HG02798 (cell line): ENCODE measurements at regions not wholly inside any gene's neighbourhood (a gene's known extent, or its start where the extent isn't known, plus 50 kb on each side); places are given as distances from the start of the nearest gene placed in this dataset.
"Not testable (repeated sequence)": the region's sequence is repeated elsewhere in the genome, so short reads cannot be mapped to it uniquely, and the experiment has no call there.

Experiments used
- ATAC-seq: cut with Tn5 transposase; IDR thresholded peaks from one replicate; pipeline ENCODE4 v1.9.1; 2021; ENCODE audit warnings: mild to moderate bottlenecking; ENCODE audit not compliant: unreplicated experiment, poor library complexity

GRCh38 chr6:103538381-103538780 lies 1321.3 kb downstream of the HACE1 start:
- no peak for ATAC-seq

- ATAC-seq: no peak
These were observed 1324.9 kb downstream of the HACE1 start for GRCh38 chr6:103534814-103535213.

- no peak for ATAC-seq
These were observed 1325.6 kb downstream of the HACE1 start for GRCh38 chr6:103534095-103534494.

GRCh38 chr6:103522045-103522444 lies 1337.7 kb downstream of the HACE1 start:
- no peak for ATAC-seq

GRCh38 chr6:103516336-103516735 lies 1343.4 kb downstream of the HACE1 start:
- no peak for ATAC-seq

- ATAC-seq: no peak
These were observed 1352.7 kb downstream of the HACE1 start for GRCh38 chr6:103507052-103507451.

GRCh38 chr6:103505155-103505518 lies 1354.6 kb downstream of the HACE1 start:
- no peak for ATAC-seq

- no peak for ATAC-seq
These were observed 1355.1 kb downstream of the HACE1 start for GRCh38 chr6:103504501-103505154.

- ATAC-seq: not testable (repeated sequence)
These were observed 1363.1 kb downstream of the HACE1 start for GRCh38 chr6:103496588-103496987.

- ATAC-seq: no peak
These were observed 1403.1 kb downstream of the HACE1 start for GRCh38 chr6:103456652-103457051.

GRCh38 chr6:103455275-103455674 lies 1404.4 kb downstream of the HACE1 start:
- ATAC-seq: no peak

- ATAC-seq: no peak
These were observed 1450.2 kb downstream of the HACE1 start for GRCh38 chr6:103409475-103409874.

GRCh38 chr6:103405321-103405720 lies 1454.4 kb downstream of the HACE1 start:
- ATAC-seq: no peak

- ATAC-seq: no peak
These were observed 1454.9 kb downstream of the HACE1 start for GRCh38 chr6:103404799-103405198.

- ATAC-seq: no peak
These were observed 1463.0 kb downstream of the HACE1 start for GRCh38 chr6:103396768-103397167.

GRCh38 chr6:103379272-103379671 lies 1480.4 kb downstream of the HACE1 start:
- ATAC-seq: no peak

- ATAC-seq: no peak
These were observed 1492.5 kb downstream of the HACE1 start for GRCh38 chr6:103367212-103367611.

- ATAC-seq: no peak
These were observed 1503.2 kb downstream of the HACE1 start for GRCh38 chr6:103356531-103356930.

- no peak for ATAC-seq
These were observed 1515.1 kb downstream of the HACE1 start for GRCh38 chr6:103344554-103345163.

GRCh38 chr6:103335412-103335811 lies 1524.3 kb downstream of the HACE1 start:
- ATAC-seq: no peak

- no peak for ATAC-seq
These were observed 1532.7 kb downstream of the HACE1 start for GRCh38 chr6:103326760-103327757.
